ENCODE measurements at regions not wholly inside any gene's neighbourhood (a gene's known extent, or its start where the extent isn't known, plus 50 kb on each side); places are given as distances from the start of the nearest gene placed in this dataset.
"Not testable (repeated sequence)": the region's sequence is repeated elsewhere in the genome, so short reads cannot be mapped to it uniquely, and the experiment has no call there.

DNA sequence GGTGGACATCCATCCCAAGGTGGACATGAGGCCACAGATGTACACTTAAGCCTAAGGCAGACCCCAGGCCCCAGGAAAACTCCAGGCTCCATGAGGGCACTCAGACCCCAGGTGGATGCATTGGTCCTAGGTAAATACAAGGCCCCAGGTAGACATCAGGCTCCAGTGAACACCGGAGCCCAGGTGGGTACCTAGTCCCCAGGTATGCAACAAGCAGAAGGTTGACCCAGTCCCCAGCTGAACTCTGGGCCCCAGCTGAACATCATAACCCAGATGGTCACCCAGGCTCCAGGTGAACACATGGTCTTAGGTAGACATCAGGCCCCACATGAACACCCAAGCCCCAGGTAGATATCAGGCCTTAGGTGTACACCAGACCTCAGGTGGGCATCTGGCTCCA, 1271.9 kb downstream of the FOXD4L5 start:
- TF ChIP-seq, protein P1, sequence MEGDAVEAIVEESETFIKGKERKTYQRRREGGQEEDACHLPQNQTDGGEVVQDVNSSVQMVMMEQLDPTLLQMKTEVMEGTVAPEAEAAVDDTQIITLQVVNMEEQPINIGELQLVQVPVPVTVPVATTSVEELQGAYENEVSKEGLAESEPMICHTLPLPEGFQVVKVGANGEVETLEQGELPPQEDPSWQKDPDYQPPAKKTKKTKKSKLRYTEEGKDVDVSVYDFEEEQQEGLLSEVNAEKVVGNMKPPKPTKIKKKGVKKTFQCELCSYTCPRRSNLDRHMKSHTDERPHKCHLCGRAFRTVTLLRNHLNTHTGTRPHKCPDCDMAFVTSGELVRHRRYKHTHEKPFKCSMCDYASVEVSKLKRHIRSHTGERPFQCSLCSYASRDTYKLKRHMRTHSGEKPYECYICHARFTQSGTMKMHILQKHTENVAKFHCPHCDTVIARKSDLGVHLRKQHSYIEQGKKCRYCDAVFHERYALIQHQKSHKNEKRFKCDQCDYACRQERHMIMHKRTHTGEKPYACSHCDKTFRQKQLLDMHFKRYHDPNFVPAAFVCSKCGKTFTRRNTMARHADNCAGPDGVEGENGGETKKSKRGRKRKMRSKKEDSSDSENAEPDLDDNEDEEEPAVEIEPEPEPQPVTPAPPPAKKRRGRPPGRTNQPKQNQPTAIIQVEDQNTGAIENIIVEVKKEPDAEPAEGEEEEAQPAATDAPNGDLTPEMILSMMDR (IDR thresholded peaks at IDR 0.05) = not testable (repeated sequence)
- TF ChIP-seq EP300, POLR2A (IDR thresholded peaks at IDR 0.05): not testable (repeated sequence)

All from upper lobe of left lung (tissue), 4 donors.